Urinary bladder (tissue), 3 donors: ENCODE measurements at regions not wholly inside any gene's neighbourhood (a gene's known extent, or its start where the extent isn't known, plus 50 kb on each side); places are given as distances from the start of the nearest gene placed in this dataset.

Experiments used
- DNase-seq: peaks from one replicate; pipeline ENCODE4 v3.0.0-alpha.2; 2015; ENCODE audit errors: extremely low spot score
- H3K27ac ChIP-seq: one replicate; pipeline ENCODE4 v1.5.1; 2013; ENCODE audit warnings: low read depth, mild to moderate bottlenecking, moderate library complexity
- H3K36me3 ChIP-seq: one replicate; pipeline ENCODE4 v1.6.1; 2013; ENCODE audit warnings: mild to moderate bottlenecking, moderate library complexity; ENCODE audit not compliant: insufficient read depth
- H3K4me1 ChIP-seq: one replicate; pipeline ENCODE4 v1.6.1; 2013; ENCODE audit warnings: mild to moderate bottlenecking, moderate library complexity; ENCODE audit not compliant: insufficient read depth
- H3K4me3 ChIP-seq: one replicate; pipeline ENCODE4 v1.5.1; 2013; ENCODE audit warnings: low read depth, low read length
- WGBS: extraction: QIAGEN DNeasy Blood & Tissue Kit; methylation state at CpG from one replicate; pipeline ENCODE4 v1.1.7; 2013; 5-methylcytosine and 5-hydroxymethylcytosine counted together
- donor health status: healthy with polysubstance abuse.
- donor health status: healthy.

DNA sequence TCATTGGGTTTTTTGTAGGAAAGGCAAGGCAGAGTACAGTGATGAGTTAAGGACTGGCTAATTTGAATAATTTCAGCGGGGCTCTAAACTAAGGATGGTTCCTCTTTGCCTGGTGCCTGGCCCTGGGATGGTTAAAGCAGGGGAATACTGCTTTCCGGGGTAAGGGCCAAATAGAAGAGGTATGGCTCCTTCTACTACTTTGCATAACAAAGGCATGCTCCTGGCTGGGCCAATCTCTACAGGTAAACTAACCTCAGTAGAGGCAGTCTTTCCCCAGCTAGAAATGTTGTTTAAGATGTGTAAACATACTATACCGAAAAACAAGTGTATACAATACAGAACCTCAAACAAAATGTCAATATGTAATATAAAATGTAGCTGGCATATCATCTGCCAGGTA lies 1239.0 kb downstream of the SLC16A7 start:
- H3K4me1 ChIP-seq, result no peaks in the 10 kb centered on the region
- DNase-seq, result no peak
- H3K27ac ChIP-seq, result no peak overlapping the region
- H3K36me3 ChIP-seq, result no peaks in the 10 kb centered on the region
- no peak overlapping the region for H3K4me3 ChIP-seq
- 89% methylated on average over 3 of the region's 3 CpGs for WGBS

DNA sequence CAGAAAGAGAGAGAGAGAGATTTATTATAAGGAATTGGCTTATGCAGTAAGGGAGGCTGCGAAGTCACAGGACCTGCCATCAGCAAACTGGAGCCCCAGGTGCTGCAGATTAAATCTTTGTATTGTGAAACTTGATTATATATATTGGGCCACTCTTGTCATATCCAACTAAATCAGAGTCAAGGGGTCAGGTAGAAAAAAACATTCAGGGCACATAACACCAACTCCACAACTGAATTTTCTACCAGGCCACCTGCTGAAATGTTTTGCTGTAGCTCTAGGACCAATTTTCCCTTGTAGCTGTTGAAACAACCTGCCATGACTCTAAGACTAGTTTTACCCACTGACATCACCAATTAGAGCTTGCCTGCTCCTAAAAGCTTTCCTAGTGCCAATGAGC lies 1240.8 kb downstream of the SLC16A7 start:
- Histone ChIP-seq H3K4me1 (no peaks in the 10 kb centered on the region), H3K36me3 (no peaks in the 10 kb centered on the region), H3K4me3 (no peak overlapping the region), H3K27ac (no peak overlapping the region)
- DNase-seq, result no peak
- WGBS, result 90% methylated on average over 1 of the region's 1 CpG

DNA sequence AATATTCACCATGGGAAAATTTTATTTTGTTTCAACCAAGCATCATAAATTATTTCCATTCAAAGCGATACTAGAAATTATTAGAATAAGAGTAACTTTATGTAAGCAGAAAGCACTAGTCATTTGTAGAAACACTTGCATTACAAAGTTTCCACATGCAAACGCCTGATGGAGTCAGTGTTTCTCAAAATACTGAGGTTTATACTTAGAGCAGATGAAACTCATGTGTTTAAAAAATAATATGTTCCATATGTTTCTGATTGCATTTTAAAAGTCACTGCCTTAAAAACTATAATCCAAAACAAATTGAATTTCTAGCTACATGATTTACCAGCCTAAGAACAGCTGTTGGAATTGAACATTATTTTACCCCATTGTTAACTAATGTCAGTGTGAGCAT lies 1246.4 kb downstream of the SLC16A7 start:
- H3K27ac ChIP-seq, result no peak overlapping the region
- no peaks in the 10 kb centered on the region for H3K4me1 ChIP-seq
- no peak overlapping the region for H3K4me3 ChIP-seq
- no peaks in the 10 kb centered on the region for H3K36me3 ChIP-seq
- WGBS, result 50% methylated on average over 2 of the region's 2 CpGs
- no peak for DNase-seq

GRCh38 chr12:60844101-60844500 lies 1248.3 kb downstream of the SLC16A7 start:
- no peak for DNase-seq
- no peaks in the 10 kb centered on the region for H3K4me1 ChIP-seq
- no peak overlapping the region for H3K4me3 ChIP-seq
- H3K27ac ChIP-seq, result no peak overlapping the region
- no peaks in the 10 kb centered on the region for H3K36me3 ChIP-seq

DNA sequence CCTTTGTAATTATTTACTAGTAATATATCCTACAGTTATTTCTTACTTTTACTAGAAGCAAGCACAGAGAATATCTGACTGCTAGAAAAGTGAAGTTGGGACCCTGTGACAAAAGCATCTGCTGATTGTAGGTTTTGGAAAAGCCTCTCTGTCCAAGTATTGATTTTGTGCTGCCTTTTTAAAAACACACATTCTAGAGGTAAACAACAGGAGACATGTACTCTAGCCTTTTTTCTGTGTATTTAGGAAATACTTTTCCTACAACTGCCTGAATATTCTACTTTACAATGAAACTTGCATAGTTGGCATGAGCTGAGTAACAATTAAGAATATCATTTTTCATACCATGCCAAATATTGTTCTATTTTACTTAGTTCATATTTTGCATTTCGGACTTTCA lies 1249.0 kb downstream of the SLC16A7 start:
- H3K36me3 ChIP-seq, result no peaks in the 10 kb centered on the region
- H3K4me1 ChIP-seq, result no peaks in the 10 kb centered on the region
- no peak overlapping the region for H3K27ac ChIP-seq
- 96% methylated on average over 1 of the region's 1 CpG for WGBS
- DNase-seq, result no peak
- no peak overlapping the region for H3K4me3 ChIP-seq

- 81% methylated on average over 4 of the region's 4 CpGs for WGBS
- no peak for DNase-seq
- Histone ChIP-seq H3K36me3 (no peaks in the 10 kb centered on the region), H3K4me1 (no peaks in the 10 kb centered on the region), H3K27ac (no peak overlapping the region), H3K4me3 (no peak overlapping the region)
These were observed 1249.9 kb downstream of the SLC16A7 start for GRCh38 chr12:60845696-60846095.

DNA sequence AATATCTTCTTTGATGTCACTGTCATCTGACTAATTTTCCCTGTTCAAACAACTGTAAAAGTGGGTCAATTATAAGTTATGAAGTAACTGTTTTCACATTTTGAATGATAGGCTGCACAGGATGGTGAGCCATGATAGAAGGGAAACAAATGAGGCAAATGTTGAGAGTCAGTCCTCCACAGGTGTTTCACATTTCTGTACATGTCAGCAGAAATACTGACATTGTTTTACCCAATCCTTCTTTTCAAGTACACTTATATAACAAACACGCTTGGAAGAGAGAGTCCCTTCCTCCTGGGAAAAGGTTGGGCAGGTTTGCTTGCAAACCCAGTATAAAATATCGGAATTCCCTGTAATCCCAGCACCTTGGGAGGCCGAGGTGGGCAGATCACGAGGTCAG lies 1251.5 kb downstream of the SLC16A7 start:
- H3K27ac ChIP-seq, result no peak overlapping the region
- H3K36me3 ChIP-seq, result no peaks in the 10 kb centered on the region
- H3K4me3 ChIP-seq, result no peak overlapping the region
- no peak for DNase-seq
- no peaks in the 10 kb centered on the region for H3K4me1 ChIP-seq
- WGBS, result 84% methylated on average over 4 of the region's 4 CpGs

DNA sequence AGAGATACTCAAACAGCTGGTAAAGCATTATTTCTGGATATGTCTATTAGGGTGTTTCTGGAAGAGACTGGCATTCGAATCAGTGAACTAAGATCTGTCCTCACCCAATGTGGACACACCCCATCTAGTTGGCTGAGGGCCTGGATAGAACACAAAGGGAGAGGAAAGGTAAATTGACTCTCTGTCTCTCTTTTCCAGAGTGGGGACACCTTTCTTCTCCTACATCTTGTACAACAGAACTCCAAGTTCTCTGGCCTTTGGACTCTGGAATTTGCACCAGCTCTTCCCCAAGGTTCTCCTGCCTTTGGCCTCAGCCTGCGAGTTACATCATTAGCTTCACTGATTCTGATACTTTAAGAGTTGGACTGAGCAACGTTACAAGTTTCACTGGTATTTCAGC lies 1253.9 kb downstream of the SLC16A7 start:
- WGBS, result 76% methylated on average over 3 of the region's 3 CpGs
- Histone ChIP-seq H3K4me3 (no peak overlapping the region), H3K27ac (no peak overlapping the region), H3K36me3 (no peaks in the 10 kb centered on the region), H3K4me1 (no peaks in the 10 kb centered on the region)
- no peak for DNase-seq

DNA sequence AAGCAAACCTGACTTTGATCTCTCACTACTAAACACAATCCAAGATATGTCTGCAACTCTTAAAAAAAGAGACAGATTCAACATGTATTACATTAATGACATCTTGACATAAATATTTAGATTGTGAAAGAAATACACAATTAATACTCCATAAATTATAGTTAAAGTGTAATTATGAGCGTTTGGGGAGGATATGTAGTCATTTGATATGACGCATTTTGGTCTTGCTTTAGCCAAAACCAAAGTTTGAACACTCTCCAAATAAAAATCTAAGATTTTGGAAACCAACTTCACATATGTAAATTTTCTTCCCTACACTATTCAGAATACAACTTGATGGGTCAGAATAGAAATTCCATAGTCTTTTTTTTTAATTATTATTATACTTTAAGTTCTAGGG lies 1257.6 kb downstream of the SLC16A7 start:
- no peak for DNase-seq
- Histone ChIP-seq H3K36me3 (no peaks in the 10 kb centered on the region), H3K4me1 (no peaks in the 10 kb centered on the region), H3K27ac (no peak overlapping the region), H3K4me3 (no peak overlapping the region)
- WGBS, result 55% methylated on average over 2 of the region's 2 CpGs

- 97% methylated on average over 1 of the region's 1 CpG for WGBS
- H3K27ac ChIP-seq, result no peak overlapping the region
- no peak for DNase-seq
These were observed 1267.6 kb downstream of the SLC16A7 start for GRCh38 chr12:60863421-60863820.

DNA sequence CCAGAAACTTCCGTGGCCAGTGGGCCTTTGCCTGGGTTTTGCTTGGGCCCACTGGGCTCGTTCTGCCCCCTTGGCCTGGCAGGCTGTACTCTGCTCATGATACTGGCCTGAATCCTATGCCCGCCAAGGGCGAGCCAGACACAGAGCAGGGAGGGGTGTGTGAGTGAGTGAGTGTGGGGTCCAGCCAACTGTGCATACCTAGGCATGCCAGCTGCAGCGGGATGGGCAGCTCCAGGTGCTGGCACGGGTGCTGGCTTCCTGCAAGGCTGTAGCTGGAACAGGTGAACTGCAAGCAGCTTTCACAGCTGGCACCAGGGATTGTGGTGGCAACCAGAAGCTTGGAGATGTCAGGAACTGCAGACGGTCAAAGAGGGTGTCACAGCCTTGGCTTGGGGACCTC lies 1276.4 kb downstream of the SLC16A7 start:
- no peak for DNase-seq
- WGBS, result 92% methylated on average over 7 of the region's 7 CpGs
- Histone ChIP-seq H3K36me3 (no peaks in the 10 kb centered on the region), H3K4me3 (no peak overlapping the region), H3K4me1 (no peaks in the 10 kb centered on the region), H3K27ac (no peak overlapping the region)

More at GRCh38 chr12:60863421-60863820, 1267.6 kb downstream of the SLC16A7 start:
- no peaks in the 10 kb centered on the region for H3K4me1 ChIP-seq
- H3K36me3 ChIP-seq, result no peaks in the 10 kb centered on the region
- H3K4me3 ChIP-seq, result no peak overlapping the region

DNA sequence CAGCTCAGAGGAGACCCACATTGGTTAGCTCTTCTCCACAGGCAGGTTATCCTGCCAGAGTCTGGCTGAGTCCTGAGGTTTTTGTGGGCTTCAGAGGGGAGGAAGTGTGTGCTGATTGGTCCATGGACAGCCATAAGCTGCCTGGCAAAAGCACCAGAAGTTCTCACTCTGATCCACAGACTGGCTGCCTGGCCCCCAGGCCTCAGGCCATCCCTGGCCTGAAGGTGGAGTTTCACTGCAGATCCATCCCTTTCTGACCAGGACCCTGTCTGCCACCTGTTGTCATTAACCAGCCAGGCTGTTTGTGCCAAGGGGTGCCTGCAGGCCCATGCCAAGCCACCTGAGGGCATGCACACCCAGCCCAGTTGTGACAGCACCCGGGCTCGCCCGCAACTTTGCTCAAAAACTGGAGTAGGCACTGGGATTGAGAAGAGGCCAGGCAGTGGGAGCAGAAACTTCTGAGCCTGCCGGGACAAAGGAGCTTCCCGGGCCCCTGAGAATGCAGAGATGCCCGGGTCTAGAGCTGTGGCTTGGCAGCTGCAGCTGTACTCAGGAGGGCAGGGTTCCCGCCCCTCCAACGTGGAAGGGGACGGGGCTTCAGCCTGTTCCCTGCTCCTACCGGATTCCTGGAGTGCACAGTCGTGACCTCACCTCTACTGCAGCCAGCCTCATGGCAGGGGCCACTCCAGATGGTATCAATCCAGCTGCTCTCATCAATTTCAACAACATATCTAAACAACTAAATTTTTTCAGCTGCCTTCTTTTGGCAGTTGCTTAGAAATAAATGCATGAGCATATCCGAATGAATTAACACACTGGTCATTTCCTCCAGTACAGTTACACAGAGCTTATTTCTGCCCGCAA lies 1277.3 kb downstream of the SLC16A7 start:
- no peaks in the 10 kb centered on the region for H3K4me1 ChIP-seq
- DNase-seq, result no peak
- H3K27ac ChIP-seq, result no peak overlapping the region
- H3K4me3 ChIP-seq, result no peak overlapping the region
- WGBS, result 50% methylated on average over 13 of the region's 13 CpGs
- H3K36me3 ChIP-seq, result no peaks in the 10 kb centered on the region

DNA sequence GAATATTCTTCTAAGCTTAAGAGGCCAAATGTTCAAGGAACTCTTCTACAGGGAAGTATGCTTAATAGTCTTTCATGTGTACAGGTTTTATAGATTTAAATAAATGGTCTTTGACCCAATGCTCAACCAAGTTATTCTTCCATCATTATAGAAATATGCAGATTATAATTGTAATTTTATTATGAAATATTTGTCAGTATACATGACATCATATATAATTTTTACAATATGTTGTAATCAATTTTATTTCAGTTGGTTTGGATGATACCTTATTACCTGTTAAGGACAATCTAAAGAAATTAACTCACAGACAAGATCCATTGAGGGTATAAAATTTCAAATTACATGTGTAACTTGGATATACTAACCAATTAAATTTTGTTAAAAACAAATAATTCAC lies 1278.3 kb downstream of the SLC16A7 start:
- no peak overlapping the region for H3K4me3 ChIP-seq
- H3K4me1 ChIP-seq, result no peaks in the 10 kb centered on the region
- no peaks in the 10 kb centered on the region for H3K36me3 ChIP-seq
- DNase-seq, result no peak
- H3K27ac ChIP-seq, result no peak overlapping the region

- no peak for DNase-seq
- 83% methylated on average over 2 of the region's 2 CpGs for WGBS
- no peak overlapping the region for H3K27ac ChIP-seq
- H3K4me3 ChIP-seq, result no peak overlapping the region
- H3K36me3 ChIP-seq, result no peaks in the 10 kb centered on the region
- no peaks in the 10 kb centered on the region for H3K4me1 ChIP-seq
These were observed 1325.1 kb downstream of the SLC16A7 start for GRCh38 chr12:60920841-60921495.
